HG02798 (cell line): ENCODE measurements at regions not wholly inside any gene's neighbourhood (a gene's known extent, or its start where the extent isn't known, plus 50 kb on each side); places are given as distances from the start of the nearest gene placed in this dataset.
"Not testable (repeated sequence)": the region's sequence is repeated elsewhere in the genome, so short reads cannot be mapped to it uniquely, and the experiment has no call there.

Experiments
- ATAC-seq: cut with Tn5 transposase; IDR thresholded peaks from one replicate; pipeline ENCODE4 v1.9.1; 2021; ENCODE audit warnings: mild to moderate bottlenecking; ENCODE audit not compliant: unreplicated experiment, poor library complexity

GRCh38 chr4:86413426-86413825 is 53.6 kb upstream of the MAPK10 start:
- not testable (repeated sequence) for ATAC-seq

DNA sequence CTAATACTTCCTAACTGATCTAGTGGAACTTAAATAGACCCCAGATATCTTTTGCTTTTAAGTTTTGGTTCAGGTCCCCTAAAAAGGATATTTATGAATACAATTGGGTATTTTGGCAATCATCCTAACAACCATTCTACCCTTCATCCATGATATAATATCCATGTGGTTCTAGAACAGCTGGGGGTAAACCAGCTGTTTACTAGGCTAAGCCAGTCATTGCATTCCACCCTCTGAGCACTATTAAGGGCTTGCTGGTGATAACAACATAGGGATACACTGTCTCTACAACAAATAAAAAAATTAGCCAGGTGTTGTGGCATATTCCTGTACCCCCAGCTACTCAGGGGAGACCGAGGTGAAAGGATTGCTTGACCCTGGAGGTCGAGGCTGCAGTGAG is 54.8 kb upstream of the MAPK10 start:
- no peak for ATAC-seq

GRCh38 chr4:86416081-86416480 is 56.2 kb upstream of the MAPK10 start:
- ATAC-seq: no peak

DNA sequence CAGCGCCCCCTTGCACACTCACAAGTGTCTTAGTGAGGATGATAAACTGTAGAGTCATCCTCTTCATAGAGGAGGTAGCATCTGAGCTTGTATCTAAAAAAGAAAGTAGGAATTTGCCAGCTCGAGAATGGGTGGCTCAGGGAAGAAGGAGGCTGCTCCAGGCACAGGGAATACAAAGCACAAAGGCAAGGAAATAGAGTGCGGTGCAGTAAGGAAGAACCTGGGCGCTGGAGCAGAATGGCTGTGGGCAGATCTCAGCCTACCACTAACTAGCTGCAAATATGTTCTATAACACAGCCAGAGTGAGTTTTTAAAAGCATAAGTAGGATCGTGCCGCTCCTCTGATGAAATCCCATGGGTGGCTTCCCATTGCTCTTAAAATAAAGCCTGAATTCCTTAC is 61.6 kb upstream of the MAPK10 start:
- no peak for ATAC-seq

GRCh38 chr4:86431543-86432116 is 71.8 kb upstream of the MAPK10 start:
- no peak for ATAC-seq

- ATAC-seq: no peak
Observed at GRCh38 chr4:86432559-86433134, 72.8 kb upstream of the MAPK10 start.

DNA sequence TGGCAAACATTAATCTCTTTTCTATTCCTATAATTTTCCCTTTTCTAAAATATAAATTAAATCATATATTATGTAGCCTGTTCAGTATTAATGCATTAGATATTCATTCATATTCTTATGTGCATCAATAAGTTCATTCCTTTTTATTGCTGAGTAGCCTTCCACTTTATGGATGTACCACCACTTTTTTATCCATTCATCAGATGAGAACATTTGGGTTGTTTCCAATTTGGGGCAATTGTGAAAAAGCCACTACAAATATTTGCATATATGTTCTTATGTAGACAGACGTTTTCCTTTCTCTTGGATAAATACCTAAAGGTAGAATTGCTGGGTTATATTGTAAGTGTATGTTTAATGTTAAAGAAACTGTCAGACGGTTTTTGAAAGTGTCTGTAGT is 79.4 kb upstream of the MAPK10 start:
- no peak for ATAC-seq

DNA sequence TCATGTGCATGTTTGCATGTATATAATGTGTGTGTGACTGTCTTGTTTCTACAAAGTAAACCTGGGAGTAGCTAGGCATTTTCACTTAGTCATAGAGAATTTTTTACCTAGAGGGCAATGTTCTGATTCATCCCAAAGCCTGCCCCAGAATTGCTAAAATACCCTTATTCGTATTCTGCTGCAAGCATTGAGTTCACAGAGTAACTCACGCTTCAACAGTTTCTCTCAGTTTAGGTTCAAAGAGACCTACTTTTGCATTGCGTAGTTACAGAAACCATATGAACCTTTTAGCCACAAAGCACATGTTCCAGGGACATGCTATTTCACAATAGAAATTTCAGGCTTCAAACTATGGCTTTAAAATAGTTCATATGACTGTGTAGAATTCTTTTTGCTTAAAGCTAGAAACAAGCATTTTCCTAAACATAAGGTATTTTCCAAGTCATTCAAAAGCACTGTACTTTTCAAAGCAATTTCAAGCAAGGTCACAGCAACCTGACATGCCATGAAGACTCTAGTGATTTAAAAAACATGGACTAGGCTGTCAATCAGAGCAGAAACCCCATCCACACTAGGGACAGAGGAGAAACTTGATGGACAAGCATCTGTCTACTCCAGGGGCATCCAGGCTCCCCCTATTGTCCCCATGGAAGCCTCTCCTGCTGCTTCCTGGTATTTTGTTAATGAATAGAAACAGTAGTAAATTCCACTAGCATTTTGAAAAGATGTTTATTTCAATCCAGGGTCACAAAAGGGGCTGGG is 81.5 kb upstream of the MAPK10 start:
- ATAC-seq: peak; percentile 72

DNA sequence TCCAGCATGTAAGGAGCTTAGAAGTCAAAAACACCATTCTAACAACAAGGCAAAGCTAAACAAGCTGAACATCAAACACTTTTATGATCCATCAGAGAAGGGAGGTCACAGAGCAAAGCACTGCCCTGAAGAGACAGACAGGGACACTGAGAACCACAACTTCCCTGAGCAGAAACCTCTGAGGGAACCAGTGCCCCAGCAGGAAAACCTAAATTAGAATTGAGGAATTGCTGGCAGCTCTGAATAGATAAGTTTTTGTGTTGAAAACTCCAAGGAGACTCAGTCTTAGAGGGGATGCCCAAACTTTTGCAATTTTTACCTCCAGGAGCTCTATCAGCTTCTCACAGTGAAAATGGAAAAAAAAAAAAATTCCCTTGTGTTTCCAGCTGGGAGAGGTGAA is 83.0 kb upstream of the MAPK10 start:
- ATAC-seq: no peak

GRCh38 chr4:86443495-86443894 is 83.6 kb upstream of the MAPK10 start:
- ATAC-seq: no peak

DNA sequence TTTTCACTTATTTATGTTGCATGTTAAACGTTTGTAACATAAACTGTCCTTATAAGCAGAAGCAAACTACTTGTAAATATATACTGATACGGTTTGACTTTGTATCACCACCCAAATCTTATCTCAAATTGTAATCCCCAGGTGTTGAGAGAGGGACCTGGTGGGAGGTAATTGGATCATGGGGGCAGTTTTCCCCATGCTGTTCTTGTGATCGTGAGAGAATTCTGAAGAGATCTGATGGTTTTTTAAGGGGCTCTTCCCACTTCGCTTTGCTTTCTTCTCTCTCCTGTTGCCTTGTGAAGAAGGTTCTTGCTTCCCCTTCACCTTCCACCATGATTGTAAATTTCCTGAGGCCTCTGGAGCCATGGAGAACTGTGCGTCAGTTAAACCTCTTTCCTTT is 87.1 kb upstream of the MAPK10 start:
- ATAC-seq: no peak

DNA sequence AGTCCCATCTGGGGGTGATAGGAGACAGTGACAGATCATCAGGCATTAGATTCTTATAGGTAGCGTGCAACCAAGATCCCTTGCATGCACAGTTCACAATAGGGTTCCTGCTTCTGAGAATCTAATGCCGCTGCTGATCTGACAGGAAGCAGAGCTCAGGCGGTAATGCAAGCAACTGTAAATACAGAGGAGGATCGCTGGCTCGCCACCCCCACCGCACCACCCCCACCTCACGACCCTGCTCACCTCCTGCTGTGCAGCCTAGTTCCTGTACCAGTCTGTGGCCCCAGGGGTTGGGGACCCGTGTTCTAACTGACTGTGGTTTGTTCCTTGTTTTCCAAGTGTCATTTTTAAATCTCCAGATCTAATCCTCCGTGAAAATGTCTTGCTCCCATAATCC is 89.0 kb upstream of the MAPK10 start:
- no peak for ATAC-seq

DNA sequence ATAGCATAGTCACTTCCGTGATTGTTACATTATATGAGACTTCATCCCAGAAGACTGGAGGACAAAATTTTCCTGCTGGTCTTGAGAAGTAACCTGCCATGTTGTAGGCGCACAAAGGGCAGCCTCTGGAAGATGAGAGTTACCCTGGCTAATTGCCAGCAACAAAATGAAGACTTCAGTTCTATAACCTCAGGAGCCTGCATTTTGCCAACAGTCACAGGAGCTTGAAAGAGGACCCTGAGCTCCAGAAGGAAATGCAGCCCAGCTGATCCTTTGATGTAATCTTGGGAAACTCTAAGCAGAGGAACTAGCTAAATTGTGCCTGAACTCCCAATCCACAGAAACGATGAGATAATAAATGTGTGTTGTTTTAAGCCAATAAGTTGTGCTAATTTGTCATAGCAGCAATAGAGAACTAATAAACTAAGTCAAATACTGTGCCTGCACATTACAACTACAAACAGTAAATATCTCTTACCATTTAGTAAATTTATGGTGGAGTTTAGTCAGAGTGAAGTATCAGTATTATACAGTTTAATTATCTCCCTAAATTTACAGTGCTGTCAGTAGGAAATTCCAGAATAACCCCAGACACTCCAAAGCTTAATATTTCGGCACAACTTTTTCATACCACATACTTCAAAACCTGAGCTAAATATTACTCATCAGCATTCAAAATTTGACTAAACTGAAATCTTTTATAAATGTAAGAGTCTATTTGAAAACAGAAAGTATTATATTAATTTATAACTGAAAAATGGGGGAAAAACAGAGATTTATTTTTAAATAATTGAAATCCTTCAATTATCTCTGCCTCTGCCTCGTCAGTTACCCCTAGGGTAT is 90.1 kb upstream of the MAPK10 start:
- no peak for ATAC-seq

- no peak for ATAC-seq
Observed at GRCh38 chr4:86450861-86451260, 91.0 kb upstream of the MAPK10 start.

DNA sequence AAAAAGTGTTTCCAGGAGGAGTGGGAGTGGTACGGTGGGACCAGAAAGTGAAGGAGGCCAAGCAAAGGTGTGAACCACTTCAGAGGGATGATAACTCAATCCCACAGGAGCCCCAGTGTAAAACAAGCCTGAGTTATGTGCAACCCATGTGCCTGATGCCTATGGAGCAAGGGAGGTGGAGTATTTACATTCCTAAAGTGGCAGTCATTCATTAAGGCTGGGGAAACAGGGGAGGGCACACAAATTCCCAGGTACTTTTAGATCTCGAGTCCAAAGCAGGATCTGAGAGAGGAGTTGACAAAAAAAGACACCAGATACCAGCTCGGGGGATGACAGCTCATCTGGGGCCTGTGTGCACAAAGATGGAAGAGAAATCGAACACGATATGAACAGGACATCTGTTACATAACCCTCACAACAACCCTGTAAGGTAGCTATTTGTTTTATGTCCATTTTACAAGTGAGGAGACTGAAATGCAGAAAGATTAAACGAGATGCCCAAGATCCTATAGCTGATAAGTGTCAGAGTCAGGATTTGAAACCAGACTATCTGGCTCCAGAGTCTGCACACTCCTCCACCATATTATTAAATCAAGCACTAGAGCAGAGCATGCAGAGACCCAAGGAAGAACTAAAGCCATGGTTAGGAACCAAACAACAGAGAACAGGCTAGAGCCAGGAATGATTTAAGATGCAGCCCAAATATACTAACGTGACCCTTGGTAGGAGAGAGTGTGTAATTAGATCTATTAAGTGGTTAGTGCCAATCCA is 91.9 kb upstream of the MAPK10 start:
- no peak for ATAC-seq

- ATAC-seq: no peak
Observed at GRCh38 chr4:86452422-86452891, 92.6 kb upstream of the MAPK10 start.

DNA sequence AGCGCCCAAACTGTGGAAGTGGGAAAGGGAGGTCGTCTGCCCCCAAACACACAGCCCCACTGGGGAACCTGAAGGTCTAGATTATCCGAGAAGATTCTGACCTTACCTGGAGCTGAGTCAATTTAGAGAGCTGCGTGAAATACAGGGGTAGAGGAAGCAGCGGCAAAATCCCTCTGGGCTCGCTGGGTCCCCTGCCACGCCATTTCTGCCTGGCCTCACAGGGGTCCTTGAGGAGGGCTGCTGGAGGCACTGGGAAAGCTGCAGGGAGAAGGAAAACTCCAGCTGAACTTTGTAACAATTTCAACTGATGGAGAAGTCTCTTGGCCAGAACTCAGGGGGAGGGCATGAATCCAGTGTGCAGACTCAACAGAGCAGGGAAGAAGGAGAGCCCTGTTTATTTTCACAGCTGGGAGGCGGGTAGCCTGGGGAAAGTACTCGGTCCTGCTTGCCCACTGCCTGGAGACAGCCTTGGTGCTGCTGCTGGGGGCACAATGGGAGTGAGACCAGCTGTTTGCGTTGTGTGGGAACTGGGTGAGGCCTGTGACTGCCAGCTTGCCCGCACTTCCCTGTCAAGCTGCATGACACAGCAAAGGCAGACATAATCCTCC is 93.2 kb upstream of the MAPK10 start:
- ATAC-seq: no peak

- ATAC-seq: not testable (repeated sequence)
Observed at GRCh38 chr4:86453611-86454072, 93.8 kb upstream of the MAPK10 start.

DNA sequence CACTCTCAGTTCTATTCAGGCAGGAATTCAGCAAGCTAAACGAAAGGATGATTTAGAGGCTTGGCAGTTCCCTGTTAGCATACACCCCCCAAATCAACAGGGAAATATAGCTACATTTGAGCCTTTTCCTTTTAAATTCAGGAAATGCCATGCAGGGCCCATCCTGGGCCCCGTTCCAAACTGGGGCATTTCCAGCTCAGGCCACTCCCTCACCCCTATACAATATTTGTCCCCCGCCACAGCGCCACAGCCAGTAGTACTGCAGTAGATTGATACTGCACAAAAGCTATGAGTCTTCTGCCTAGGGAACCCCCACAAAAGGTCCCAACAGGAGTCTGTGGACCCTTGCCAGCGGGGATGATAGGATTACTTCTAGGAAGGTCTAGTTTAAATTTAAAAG is 102.0 kb upstream of the MAPK10 start:
- no peak for ATAC-seq
